Heart right ventricle (tissue), 16 donors: ENCODE measurements at regions not wholly inside any gene's neighbourhood (a gene's known extent, or its start where the extent isn't known, plus 50 kb on each side); places are given as distances from the start of the nearest gene placed in this dataset.
A peak's percentile ranks its signal among the peaks of the same experiment; 100 is the strongest.
"Not testable (repeated sequence)": the region's sequence is repeated elsewhere in the genome, so short reads cannot be mapped to it uniquely, and the experiment has no call there.

Source experiments
- ATAC-seq, 8 donors: fragments of 200-7000 bp; cut with Tn5 transposase; one replicate each; pipeline ENCODE4 v1.9.1; 2020; ENCODE audit warnings: mild to moderate bottlenecking in 8 of 8, moderate library complexity in 8 of 8, moderate number of reproducible peaks in 1 of 8
- DNase-seq, 2 donors: peaks; one replicate each; pipeline ENCODE4 v3.0.0-alpha.2; 2020
- H3K27ac ChIP-seq, 10 donors: fragments of 200-600 bp; sonication (generic) in 2 of 10; one replicate each; pipeline versions ENCODE4 v1.5.0 to v1.8.0; 2020 to 2022; ENCODE audit warnings: mild to moderate bottlenecking in 3 of 10
- H3K27me3 ChIP-seq, 7 donors: fragments of 200-600 bp; one replicate each; pipeline ENCODE4 v1.8.0; 2021 to 2022; ENCODE audit warnings: mild to moderate bottlenecking in 2 of 7
- H3K36me3 ChIP-seq, 9 donors: fragments of 200-600 bp; sonication (generic) in 1 of 9; one replicate each; pipeline versions ENCODE4 v1.5.0 to v1.8.0; 2020 to 2022; ENCODE audit warnings: mild to moderate bottlenecking in 2 of 9
- H3K4me1 ChIP-seq, 9 donors: fragments of 200-600 bp; sonication (generic) in 1 of 9; one replicate each; pipeline versions ENCODE4 v1.5.0 to v1.8.0; 2020 to 2022; ENCODE audit warnings: mild to moderate bottlenecking in 4 of 9
- H3K4me3 ChIP-seq, 10 donors: fragments of 200-600 bp; sonication (generic) in 2 of 10; one replicate each; pipeline versions ENCODE4 v1.5.0 to v1.8.0; 2020 to 2022; ENCODE audit warnings: mild to moderate bottlenecking in 7 of 10, moderate library complexity in 2 of 10
- H3K9me3 ChIP-seq, 11 donors: fragments of 200-600 bp in 10 of 11; sonication (generic) in 2 of 11; one replicate each; pipeline versions ENCODE4 v1.5.0 to v1.8.0; 2013 to 2022; ENCODE audit warnings: mild to moderate bottlenecking in 2 of 11, control low read depth in 1 of 11, moderate library complexity in 1 of 11
- CTCF ChIP-seq, 9 donors: fragments of 200-600 bp; sonication (generic) in 2 of 9; IDR thresholded peaks; one replicate each; pipeline versions ENCODE4 v1.5.0 to v1.8.0; 2021 to 2022; ENCODE audit warnings: antibody characterized with exemption in 9 of 9, mild to moderate bottlenecking in 5 of 9, moderate library complexity in 1 of 9
- WGBS, 2 donors: extraction: QIAGEN DNeasy Blood & Tissue Kit; methylation state at CpG; one replicate each; pipeline ENCODE4 v1.1.7; 2013; ENCODE audit warnings: inconsistent platforms in 1 of 2; 5-methylcytosine and 5-hydroxymethylcytosine counted together
- intact Hi-C, 10 donors: fragments of 100-400 bp; cut with DNase I; formaldehyde crosslinking; loops; one replicate each; pipeline versions ENCODE4 v1.11.1 to v1.14.2; 2022
- donor health status: Arrhythmogenic right ventricular cardiomyopathy.
- donor health status: ischemic (EF 13 %, LVEDD 7.1; RV severe dilation, severe dysfunction).
- donor health status: healthy with polysubstance abuse.
- donor health status: DM: no; HTN: yes; CAD: no.
- donor health status: DM: no; HTN: no; CAD: no.
- donor health status: ischemic (EF 25% LVEDD 6.9; RV normal size, moderate dysfunction).
- donor health status: ischemic (EF 25% LVEDD 5.7; RV mildly dilated, moderate dysfunction).
- donor health status: healthy.
- donor health status: DM: yes; HTN: yes; CAD: no.
- donor health status: Ischemic cardiomyopathy.
- donor health status: ischemic (EF 35%, LVEDD 5.7; RV mildly dilated, moderate dysfunction).
- donor health status: nonischemic (EF 11% LVEDD 7.7; RV severe dilation, severe dysfunction).
- donor health status: DM: yes; HTN: yes; CAD: no.
- donor health status: PGD.
- donor health status: ischemic (EF 29% LVEDD 5.4; RV normal size, mild dysfunction).
- donor health status: nonischemic (EF 23%, LVEDD 6.1; RV moderate dilation, normal function).

- H3K9me3 ChIP-seq, H3K36me3 ChIP-seq, H3K27me3 ChIP-seq, intact Hi-C loops, ATAC-seq, DNase-seq, H3K4me3 ChIP-seq, H3K27ac ChIP-seq: not testable (repeated sequence)
- 57 to 63% methylated on average over 3 of the region's 3 CpGs for WGBS, 2 donors
- H3K4me1 ChIP-seq, result peaks cover 0 to 23% (median 14%) of the 10 kb centered on the region in 9 donors
Measured at GRCh38 chr12:48409938-48410337, 59.2 kb upstream of the ZNF641 start.

- peak in 2 of 8 donors; percentile 31 to 46 for ATAC-seq
- 62 to 73% methylated on average over 3 of the region's 3 CpGs for WGBS, 2 donors
- no peak for TF ChIP-seq CTCF (IDR thresholded peaks at IDR 0.05)
- no peaks in the 10 kb centered on the region for H3K27me3 ChIP-seq
- peaks cover 0 to 24% (median 14%) of the 10 kb centered on the region in 9 donors for H3K4me1 ChIP-seq
- peak overlapping the region in 6 of 10 donors; percentile 4 to 50 (median 37) for H3K27ac ChIP-seq
- DNase-seq, result no peak
- H3K36me3 ChIP-seq, result no peaks in the 10 kb centered on the region
- peaks cover 0 to 7% (median 0%) of the 10 kb centered on the region in 11 donors for H3K9me3 ChIP-seq
- intact Hi-C loops, result no loop called here
- no peak overlapping the region for H3K4me3 ChIP-seq
Measured at GRCh38 chr12:48413388-48413787, 59.0 kb upstream of the ANP32D start.

DNA sequence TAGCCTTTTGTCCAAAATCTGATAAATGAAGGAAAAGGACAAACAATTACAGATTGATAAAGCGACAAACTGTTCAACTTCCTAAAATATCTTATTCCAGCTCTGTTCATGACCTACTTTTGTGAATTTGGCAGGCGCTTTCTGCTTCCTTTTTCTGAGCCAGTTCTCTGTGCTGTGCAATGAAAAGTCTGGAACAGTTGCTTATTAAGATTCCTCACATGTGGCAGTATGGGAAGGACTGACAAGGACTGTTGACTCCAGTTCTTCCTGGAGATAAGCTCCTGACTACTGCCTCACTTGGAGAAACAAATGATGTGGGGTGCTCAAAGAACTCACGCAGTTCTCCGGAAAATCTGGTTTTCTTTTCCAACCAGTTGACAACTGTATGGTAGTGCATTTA, 58.3 kb upstream of the ANP32D start:
- no peak for TF ChIP-seq CTCF (IDR thresholded peaks at IDR 0.05)
- H3K4me1 ChIP-seq, result peaks cover 0 to 24% (median 14%) of the 10 kb centered on the region in 9 donors
- H3K9me3 ChIP-seq, result peaks cover 0 to 7% (median 0%) of the 10 kb centered on the region in 11 donors
- no peaks in the 10 kb centered on the region for H3K27me3 ChIP-seq
- H3K4me3 ChIP-seq, result no peak overlapping the region
- H3K36me3 ChIP-seq, result no peaks in the 10 kb centered on the region
- intact Hi-C loops, result no loop called here
- H3K27ac ChIP-seq, result peak overlapping the region in 5 of 10 donors; percentile 23 to 73 (median 42)
- ATAC-seq (peak; percentile 53 to 96 (median 88)), DNase-seq (peak in 1 of 2 donors; percentile 21)
- WGBS, 2 donors, result 28 to 46% methylated on average over 4 of the region's 4 CpGs

- Histone ChIP-seq H3K36me3 (no peaks in the 10 kb centered on the region), H3K27ac (no peak overlapping the region), H3K9me3 (no peaks in the 10 kb centered on the region), H3K4me3 (no peak overlapping the region), H3K27me3 (no peaks in the 10 kb centered on the region), H3K4me1 (peaks cover 0 to 25% (median 11%) of the 10 kb centered on the region in 9 donors)
- intact Hi-C loops, result no loop called here
- no peak for TF ChIP-seq CTCF (IDR thresholded peaks at IDR 0.05)
- no peak for DNase-seq
- ATAC-seq, result no peak
- 54 to 55% methylated on average over 6 of the region's 6 CpGs for WGBS, 2 donors
Measured at GRCh38 chr12:48419116-48419935, 53.0 kb upstream of the ANP32D start.
